Vagina (tissue), 2 donors: ENCODE measurements at regions not wholly inside any gene's neighbourhood (a gene's known extent, or its start where the extent isn't known, plus 50 kb on each side); places are given as distances from the start of the nearest gene placed in this dataset.

ENCODE experiments used
- POLR2AphosphoS5 ChIP-seq, 2 donors: sonication (generic); formaldehyde crosslinking; IDR thresholded peaks; one replicate each; pipeline ENCODE4 v1.9.0; 2017; ENCODE audit warnings: antibody characterized with exemption in 2 of 2, mild to moderate bottlenecking in 2 of 2, low read depth in 1 of 2; ENCODE audit not compliant: insufficient read depth in 1 of 2
- TF ChIP-seq, protein P1 (sequence below), 3 experiments: fragments of 450-650 bp in 2 of 3; fragments of 200-600 bp in 1 of 3; sonication (generic) in 1 of 3; IDR thresholded peaks; one replicate each; pipeline ENCODE4 v1.5.1; 2017 to 2019; ENCODE audit warnings: antibody characterized with exemption in 3 of 3, mild to moderate bottlenecking in 2 of 3, moderate library complexity in 2 of 3

DNA sequence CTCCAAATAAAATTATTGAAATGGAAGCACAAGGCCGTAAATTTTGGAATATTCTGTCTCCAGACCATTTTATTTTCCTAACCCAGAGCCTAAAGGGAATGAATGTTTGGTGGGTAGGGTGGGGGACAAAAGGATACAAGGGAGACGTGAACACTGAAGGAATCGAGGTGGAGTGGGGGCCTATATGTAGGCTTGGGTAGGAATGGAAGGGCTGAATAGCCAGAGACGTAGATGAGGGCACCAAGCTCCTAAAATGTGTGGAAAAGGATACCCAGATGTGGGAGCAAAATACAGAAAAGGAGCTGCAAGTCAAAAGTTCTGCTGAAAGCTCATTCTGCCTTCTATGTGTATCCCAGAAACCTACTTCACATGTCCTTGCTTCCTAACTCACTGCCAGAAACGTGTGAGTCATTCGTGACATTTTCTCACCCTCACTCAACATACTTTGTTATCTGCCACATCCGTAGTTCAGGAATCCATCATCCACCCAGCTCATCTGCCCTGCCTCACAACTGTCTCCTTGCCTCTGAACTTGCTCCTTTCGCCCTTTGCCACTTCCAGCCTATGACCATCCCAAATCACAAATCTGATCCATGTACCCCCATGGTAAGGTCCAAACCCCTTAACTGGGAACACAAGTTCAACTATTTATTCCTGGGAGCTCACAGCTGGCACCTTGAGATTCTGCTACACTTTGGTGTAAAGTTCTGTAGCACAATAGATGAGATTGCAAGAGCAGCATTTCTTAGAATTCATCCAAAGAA is 84.1 kb upstream of the PRDX6 start:
- TF ChIP-seq, protein P1, sequence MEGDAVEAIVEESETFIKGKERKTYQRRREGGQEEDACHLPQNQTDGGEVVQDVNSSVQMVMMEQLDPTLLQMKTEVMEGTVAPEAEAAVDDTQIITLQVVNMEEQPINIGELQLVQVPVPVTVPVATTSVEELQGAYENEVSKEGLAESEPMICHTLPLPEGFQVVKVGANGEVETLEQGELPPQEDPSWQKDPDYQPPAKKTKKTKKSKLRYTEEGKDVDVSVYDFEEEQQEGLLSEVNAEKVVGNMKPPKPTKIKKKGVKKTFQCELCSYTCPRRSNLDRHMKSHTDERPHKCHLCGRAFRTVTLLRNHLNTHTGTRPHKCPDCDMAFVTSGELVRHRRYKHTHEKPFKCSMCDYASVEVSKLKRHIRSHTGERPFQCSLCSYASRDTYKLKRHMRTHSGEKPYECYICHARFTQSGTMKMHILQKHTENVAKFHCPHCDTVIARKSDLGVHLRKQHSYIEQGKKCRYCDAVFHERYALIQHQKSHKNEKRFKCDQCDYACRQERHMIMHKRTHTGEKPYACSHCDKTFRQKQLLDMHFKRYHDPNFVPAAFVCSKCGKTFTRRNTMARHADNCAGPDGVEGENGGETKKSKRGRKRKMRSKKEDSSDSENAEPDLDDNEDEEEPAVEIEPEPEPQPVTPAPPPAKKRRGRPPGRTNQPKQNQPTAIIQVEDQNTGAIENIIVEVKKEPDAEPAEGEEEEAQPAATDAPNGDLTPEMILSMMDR (IDR thresholded peaks at IDR 0.05), result no peak
- TF ChIP-seq POLR2AphosphoS5 (IDR thresholded peaks at IDR 0.05; ENCODE audit: insufficient read depth in 1 of 2, low read depth in 1 of 2), result no peak
